RWPE1 (cell line): ENCODE measurements at regions not wholly inside any gene's neighbourhood (a gene's known extent, or its start where the extent isn't known, plus 50 kb on each side); places are given as distances from the start of the nearest gene placed in this dataset.
A peak's percentile ranks its signal among the peaks of the same experiment; 100 is the strongest.

Source experiments
- CTCF ChIA-PET: fragments of 350-600 bp; sonication (Branson Sonifier 250); formaldehyde crosslinking; extraction: SDS; loops from one replicate; lab custom pipeline; 2021; lab: Yijun Ruan, JAX
- POLR2A ChIA-PET: fragments of 400-600 bp; formaldehyde crosslinking; extraction: SDS; loops from one replicate; lab custom pipeline; 2020; ENCODE audit warnings: antibody characterized with exemption; ENCODE audit not compliant: low non-redundant PET; lab: Yijun Ruan, JAX
- DNase-seq: peaks from one replicate; pipeline ENCODE4 v3.0.0; 2012; ENCODE audit warnings: low spot score
- H3K27ac ChIP-seq: fragments of 450-650 bp; 2 replicates; pipeline ENCODE4 v1.5.1; 2017
- TF ChIP-seq, protein P1 (sequence below): fragments of 450-650 bp; conservative IDR thresholded peaks from 2 replicates; pipeline ENCODE4 v1.5.1; 2017; ENCODE audit warnings: low read depth, mild to moderate bottlenecking

DNA sequence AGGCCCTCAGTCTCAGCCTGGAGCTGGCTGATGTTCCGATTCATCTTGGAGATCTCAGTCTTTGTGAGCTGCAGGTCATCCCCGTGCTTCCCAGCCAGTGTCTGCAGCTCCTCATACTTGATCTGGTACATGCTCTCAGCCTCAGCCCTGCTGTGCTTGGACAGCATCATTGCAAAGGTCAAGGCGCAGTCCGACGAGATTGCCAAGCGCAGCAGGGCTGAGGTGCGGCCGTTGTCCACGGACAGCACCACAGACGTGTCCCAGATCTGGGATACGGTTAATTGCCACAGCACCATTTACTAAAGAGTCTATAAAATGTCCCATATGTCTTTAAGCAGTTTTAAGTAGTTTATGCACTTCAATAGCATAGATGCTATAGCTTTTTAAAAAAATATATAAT lies 965.7 kb downstream of the FSCB start:
- no peak for DNase-seq
- TF ChIP-seq, protein P1, sequence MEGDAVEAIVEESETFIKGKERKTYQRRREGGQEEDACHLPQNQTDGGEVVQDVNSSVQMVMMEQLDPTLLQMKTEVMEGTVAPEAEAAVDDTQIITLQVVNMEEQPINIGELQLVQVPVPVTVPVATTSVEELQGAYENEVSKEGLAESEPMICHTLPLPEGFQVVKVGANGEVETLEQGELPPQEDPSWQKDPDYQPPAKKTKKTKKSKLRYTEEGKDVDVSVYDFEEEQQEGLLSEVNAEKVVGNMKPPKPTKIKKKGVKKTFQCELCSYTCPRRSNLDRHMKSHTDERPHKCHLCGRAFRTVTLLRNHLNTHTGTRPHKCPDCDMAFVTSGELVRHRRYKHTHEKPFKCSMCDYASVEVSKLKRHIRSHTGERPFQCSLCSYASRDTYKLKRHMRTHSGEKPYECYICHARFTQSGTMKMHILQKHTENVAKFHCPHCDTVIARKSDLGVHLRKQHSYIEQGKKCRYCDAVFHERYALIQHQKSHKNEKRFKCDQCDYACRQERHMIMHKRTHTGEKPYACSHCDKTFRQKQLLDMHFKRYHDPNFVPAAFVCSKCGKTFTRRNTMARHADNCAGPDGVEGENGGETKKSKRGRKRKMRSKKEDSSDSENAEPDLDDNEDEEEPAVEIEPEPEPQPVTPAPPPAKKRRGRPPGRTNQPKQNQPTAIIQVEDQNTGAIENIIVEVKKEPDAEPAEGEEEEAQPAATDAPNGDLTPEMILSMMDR, result no peak
- CTCF ChIA-PET, result interaction anchor here (0.6 kb wide), 1 partner anchor 1000 kb away, joined by 4 read pairs; no protein-coding TSS in a partner anchor

DNA sequence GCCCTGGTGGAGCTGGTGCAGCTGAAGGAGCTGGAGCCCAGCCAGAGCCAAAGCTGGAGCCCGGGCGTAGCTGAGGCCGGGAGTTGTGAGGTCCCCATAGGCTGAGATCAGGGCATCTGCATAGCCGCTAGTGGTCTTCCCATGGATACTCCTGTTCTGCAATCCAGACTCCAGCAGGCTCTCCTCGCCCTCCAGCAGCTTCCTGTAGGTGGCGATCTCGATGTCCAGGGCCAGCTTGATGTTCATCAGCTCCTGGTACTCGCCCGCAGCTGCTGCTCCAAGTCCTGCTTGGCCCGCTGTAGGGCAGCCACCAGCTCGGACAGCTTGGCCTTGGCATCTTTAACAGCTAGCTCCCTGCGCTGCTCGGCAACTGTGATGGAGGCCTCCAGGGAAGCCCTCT lies 966.1 kb downstream of the FSCB start:
- no peak for DNase-seq
- POLR2A ChIA-PET, result no interaction called here
- CTCF ChIA-PET, result interaction anchor here (0.6 kb wide), 4 partner anchors 20 to 1000 kb away, joined by 3 to 6 read pairs (median 4); no protein-coding TSS in a partner anchor
- H3K27ac ChIP-seq, result no peak overlapping the region
- TF ChIP-seq, protein P1, result no peak

More for the DNA sequence above, 965.7 kb downstream of the FSCB start:
- no peak overlapping the region for H3K27ac ChIP-seq
- POLR2A ChIA-PET, result no interaction called here

DNA sequence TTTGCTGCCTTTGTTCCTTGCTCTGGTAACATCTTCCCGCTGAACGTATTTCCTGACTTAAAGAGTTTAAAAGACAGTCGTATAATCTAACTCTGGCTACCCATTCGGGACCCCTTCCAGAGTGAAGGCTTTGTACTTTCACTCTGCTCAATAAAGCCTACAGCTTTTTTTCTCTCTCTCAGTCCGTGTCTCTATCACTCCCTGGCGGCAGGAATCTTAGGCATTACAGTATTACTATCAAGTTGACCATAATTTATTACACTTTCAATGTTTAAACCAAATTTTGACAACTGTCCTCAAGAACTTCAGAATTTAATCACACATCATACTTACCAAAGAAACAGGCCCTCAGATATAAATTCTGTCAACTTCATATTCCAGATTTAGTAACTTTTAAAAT lies 967.9 kb downstream of the FSCB start:
- peak; percentile 1 for DNase-seq
- ChIA-PET CTCF (interaction anchor here (0.6 to 1.0 kb wide), 2 partner anchors 13 to 273 kb away, joined by 4 to 5 read pairs; no protein-coding TSS in a partner anchor), POLR2A (no interaction called here)
- TF ChIP-seq, protein P1, result peak; percentile 23; the same call in 1 of the 2 replicates
- no peak overlapping the region for H3K27ac ChIP-seq

DNA sequence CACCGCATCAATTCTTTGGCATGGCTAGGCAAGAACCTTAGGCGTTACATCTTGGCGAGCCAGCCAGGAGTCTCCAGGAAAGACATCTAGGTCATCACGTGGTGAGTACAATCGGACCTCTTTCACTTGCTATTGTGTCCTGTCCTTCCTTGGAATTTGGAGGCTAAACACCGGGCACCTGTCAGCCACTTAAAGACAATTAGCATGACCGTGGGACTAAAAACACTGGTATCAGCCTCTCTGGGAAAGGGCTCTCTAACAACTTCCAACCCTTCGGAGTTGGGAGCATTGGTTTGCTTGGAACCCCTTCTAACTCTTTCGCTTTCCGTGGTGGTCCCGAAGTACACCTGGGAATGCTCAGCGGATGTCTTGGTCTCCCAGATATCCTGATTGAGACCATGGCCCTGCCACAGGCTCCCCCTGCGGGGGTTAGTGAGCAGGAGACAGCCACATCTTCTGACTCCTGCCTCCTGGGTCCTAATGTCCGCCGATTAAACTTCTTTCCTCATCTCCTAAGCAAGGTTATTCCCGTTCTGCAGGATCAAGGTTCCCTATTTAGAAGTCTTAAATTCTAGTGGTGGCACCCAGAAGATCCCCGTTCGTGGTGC lies 971.7 kb downstream of the FSCB start:
- ChIA-PET POLR2A (no interaction called here), CTCF (no interaction called here)
- no peak overlapping the region for H3K27ac ChIP-seq
- TF ChIP-seq, protein P1, result no peak
- DNase-seq, result no peak

DNA sequence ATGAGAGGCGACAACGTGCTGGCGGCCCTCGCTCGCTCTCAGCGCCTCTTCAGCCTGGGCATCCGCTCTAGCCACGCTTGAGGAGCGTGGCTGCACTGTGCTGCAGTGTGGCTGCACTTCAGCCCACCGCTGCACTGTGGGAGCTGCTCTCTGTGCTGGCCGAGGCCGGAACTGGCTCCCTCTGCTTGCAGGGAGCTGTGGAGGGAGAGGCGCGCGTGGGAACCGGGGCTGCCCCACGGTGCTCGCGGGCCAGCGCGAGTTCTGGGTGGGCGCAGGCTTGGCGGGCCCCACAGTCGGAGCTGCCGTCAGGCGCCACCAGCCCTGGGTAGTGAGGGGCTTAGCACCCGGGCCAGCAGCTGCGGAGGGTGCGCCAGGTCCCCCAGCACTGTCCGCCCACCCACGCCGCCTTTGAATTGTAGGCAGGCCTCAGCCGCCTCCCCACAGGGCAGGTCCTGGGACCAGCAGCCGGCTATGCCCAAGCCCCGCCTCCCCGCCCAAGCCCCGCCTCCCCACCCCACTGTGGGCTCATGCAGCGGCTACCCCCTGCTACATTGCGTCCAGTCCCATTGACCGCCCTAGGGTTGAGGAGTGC lies 974.2 kb downstream of the FSCB start:
- DNase-seq, result no peak
- H3K27ac ChIP-seq, result no peak overlapping the region
- CTCF ChIA-PET, result no interaction called here
- TF ChIP-seq, protein P1, result no peak
- POLR2A ChIA-PET, result no interaction called here

DNA sequence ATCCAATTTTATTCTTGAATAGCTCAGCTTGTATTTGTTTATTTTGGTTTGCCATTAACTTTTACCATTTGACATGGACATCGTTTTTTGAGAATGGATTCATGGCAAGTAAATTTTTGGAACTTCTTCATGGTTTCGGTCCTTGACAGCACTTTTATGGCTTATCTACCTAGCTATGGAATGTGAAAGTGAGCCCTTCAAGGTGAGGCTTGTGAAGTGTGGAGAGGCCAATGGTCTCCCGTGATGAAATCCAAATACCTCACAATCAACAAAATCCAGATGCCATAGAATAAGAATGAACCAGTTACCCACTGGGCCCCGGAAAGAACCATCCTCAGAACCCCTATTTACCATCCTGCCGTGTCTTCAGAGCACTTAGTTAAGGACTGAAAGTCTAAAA lies 978.8 kb downstream of the FSCB start:
- ChIA-PET POLR2A (no interaction called here), CTCF (no interaction called here)
- TF ChIP-seq, protein P1, result no peak
- no peak for DNase-seq
- H3K27ac ChIP-seq, result no peak overlapping the region
